Chondrocyte (in vitro differentiated cells): ENCODE measurements at regions not wholly inside any gene's neighbourhood (a gene's known extent, or its start where the extent isn't known, plus 50 kb on each side); places are given as distances from the start of the nearest gene placed in this dataset.

Experiments
- DNase-seq: peaks from one replicate; pipeline ENCODE4 v3.0.0; 2021; ENCODE audit warnings: mixed read lengths, low spot score
- H3K27ac Mint-ChIP-seq: one replicate; pipeline ENCODE4 v1.8.0; 2021; ENCODE audit warnings: mild to moderate bottlenecking, moderate library complexity, mixed read lengths; ENCODE audit not compliant: unreplicated experiment
- H3K27me3 Mint-ChIP-seq: 2 replicates; pipeline ENCODE4 v1.8.0; 2021; ENCODE audit warnings: low read depth, mixed read lengths
- H3K36me3 Mint-ChIP-seq: 2 replicates; pipeline ENCODE4 v1.8.0; 2021; ENCODE audit warnings: low read depth, mixed read lengths
- H3K4me1 Mint-ChIP-seq: 2 replicates; pipeline ENCODE4 v1.8.0; 2021; ENCODE audit warnings: low read depth, mild to moderate bottlenecking, mixed read lengths
- H3K4me3 Mint-ChIP-seq: one replicate; pipeline ENCODE4 v1.8.0; 2021; ENCODE audit warnings: mild to moderate bottlenecking, moderate library complexity, mixed read lengths; ENCODE audit not compliant: unreplicated experiment
- H3K9me3 Mint-ChIP-seq: 2 replicates; pipeline ENCODE4 v1.8.0; 2021; ENCODE audit warnings: low read depth, mixed read lengths
- TF ChIP-seq, protein P1 (sequence below): fragments of 200-600 bp; sonication (generic); IDR thresholded peaks from 2 replicates; pipeline ENCODE4 v1.5.0; 2021; ENCODE audit warnings: antibody characterized with exemption, mild to moderate bottlenecking, moderate library complexity

DNA sequence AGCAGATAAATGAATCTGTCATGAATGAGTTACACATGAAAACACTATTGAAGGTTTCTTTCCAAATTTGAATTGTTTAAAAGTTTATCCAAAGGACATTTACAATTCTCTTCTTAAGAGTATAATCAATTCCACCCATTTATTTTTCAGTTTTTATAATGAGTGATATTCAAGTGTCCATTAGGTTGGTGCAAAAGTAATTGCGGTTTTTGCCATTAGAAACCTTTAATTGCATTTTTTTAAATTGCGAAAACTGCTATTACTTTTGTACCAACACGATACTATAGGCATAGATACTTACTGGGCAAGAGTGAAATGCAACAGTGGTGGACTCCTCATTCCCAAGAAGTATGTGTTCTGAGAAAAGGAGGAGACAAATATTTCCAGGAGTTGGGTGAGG lies 422.7 kb upstream of the MON1B start:
- Mint-ChIP-seq H3K4me1 (no peaks in the 10 kb centered on the region), H3K27ac (no peak overlapping the region), H3K27me3 (no peaks in the 10 kb centered on the region), H3K9me3 (peaks cover 18% of the 10 kb centered on the region), H3K36me3 (no peaks in the 10 kb centered on the region), H3K4me3 (no peak overlapping the region)
- no peak for DNase-seq
- TF ChIP-seq, protein P1, sequence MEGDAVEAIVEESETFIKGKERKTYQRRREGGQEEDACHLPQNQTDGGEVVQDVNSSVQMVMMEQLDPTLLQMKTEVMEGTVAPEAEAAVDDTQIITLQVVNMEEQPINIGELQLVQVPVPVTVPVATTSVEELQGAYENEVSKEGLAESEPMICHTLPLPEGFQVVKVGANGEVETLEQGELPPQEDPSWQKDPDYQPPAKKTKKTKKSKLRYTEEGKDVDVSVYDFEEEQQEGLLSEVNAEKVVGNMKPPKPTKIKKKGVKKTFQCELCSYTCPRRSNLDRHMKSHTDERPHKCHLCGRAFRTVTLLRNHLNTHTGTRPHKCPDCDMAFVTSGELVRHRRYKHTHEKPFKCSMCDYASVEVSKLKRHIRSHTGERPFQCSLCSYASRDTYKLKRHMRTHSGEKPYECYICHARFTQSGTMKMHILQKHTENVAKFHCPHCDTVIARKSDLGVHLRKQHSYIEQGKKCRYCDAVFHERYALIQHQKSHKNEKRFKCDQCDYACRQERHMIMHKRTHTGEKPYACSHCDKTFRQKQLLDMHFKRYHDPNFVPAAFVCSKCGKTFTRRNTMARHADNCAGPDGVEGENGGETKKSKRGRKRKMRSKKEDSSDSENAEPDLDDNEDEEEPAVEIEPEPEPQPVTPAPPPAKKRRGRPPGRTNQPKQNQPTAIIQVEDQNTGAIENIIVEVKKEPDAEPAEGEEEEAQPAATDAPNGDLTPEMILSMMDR: no peak

DNA sequence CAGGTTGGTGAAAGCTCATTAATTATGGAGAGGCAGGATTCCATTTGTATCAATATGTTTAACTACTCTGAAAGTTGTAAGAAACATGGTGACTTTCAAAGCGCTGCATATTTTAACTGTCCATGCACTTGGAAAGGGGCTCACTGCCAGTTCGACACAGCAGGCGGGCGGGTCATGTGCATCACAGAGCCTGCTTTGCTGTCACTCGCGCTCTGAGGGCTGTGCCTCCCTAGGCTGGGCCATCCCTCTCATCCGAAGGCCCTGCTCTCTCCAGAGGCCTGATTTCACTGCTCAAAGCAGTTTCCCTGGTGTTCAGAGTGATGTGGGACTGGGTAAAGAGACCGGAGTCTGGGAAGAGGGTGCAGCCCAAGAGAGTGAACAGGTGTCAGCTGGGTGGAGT lies 422.0 kb upstream of the MON1B start:
- Mint-ChIP-seq H3K4me1 (no peaks in the 10 kb centered on the region), H3K4me3 (no peak overlapping the region), H3K9me3 (peaks cover 13% of the 10 kb centered on the region), H3K27me3 (no peaks in the 10 kb centered on the region), H3K27ac (no peak overlapping the region), H3K36me3 (no peaks in the 10 kb centered on the region)
- peak; percentile 52 for DNase-seq
- TF ChIP-seq, protein P1: no peak

- Mint-ChIP-seq H3K36me3 (no peaks in the 10 kb centered on the region), H3K4me3 (no peak overlapping the region), H3K27ac (no peak overlapping the region), H3K27me3 (no peaks in the 10 kb centered on the region), H3K4me1 (no peaks in the 10 kb centered on the region), H3K9me3 (peaks cover 9% of the 10 kb centered on the region)
- TF ChIP-seq, protein P1: no peak
- DNase-seq: no peak
These were observed 419.8 kb upstream of the MON1B start for GRCh38 chr16:76771216-76771615.

GRCh38 chr16:76777721-76778465 lies 413.1 kb upstream of the MON1B start:
- Mint-ChIP-seq H3K27me3 (no peaks in the 10 kb centered on the region), H3K27ac (no peak overlapping the region), H3K4me1 (no peaks in the 10 kb centered on the region), H3K4me3 (no peak overlapping the region), H3K9me3 (peaks cover 9% of the 10 kb centered on the region), H3K36me3 (no peaks in the 10 kb centered on the region)
- no peak for DNase-seq
- TF ChIP-seq, protein P1: no peak

DNA sequence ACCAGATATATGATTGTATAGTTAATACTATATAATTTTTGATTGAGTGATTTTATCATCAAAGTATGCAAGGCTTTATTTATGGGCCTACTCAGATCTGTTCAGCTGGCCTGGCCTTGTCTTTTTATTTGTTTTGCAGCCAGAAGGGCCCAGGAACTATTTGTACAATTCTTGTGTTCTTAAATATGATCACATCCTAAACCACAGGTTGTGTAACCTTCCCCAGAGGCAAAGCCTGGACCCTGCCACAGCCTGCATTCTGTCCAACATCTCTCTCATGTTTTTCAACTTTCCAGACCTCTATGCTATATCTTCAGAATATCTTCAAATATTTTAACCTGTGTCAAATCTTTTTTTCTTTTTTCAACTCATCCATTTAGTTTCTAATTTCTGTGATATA lies 410.4 kb upstream of the MON1B start:
- TF ChIP-seq, protein P1: no peak
- H3K36me3 Mint-ChIP-seq: no peaks in the 10 kb centered on the region
- no peaks in the 10 kb centered on the region for H3K4me1 Mint-ChIP-seq
- DNase-seq: no peak
- H3K27me3 Mint-ChIP-seq: peaks cover 3% of the 10 kb centered on the region
- peaks cover 9% of the 10 kb centered on the region for H3K9me3 Mint-ChIP-seq
- H3K27ac Mint-ChIP-seq: no peak overlapping the region
- no peak overlapping the region for H3K4me3 Mint-ChIP-seq
